HG03064 (cell line): ENCODE measurements at regions not wholly inside any gene's neighbourhood (a gene's known extent, or its start where the extent isn't known, plus 50 kb on each side); places are given as distances from the start of the nearest gene placed in this dataset.

ENCODE experiments used
- ATAC-seq: cut with Tn5 transposase; IDR thresholded peaks from one replicate; pipeline ENCODE4 v1.9.1; 2021; ENCODE audit warnings: low read depth; ENCODE audit not compliant: unreplicated experiment

DNA sequence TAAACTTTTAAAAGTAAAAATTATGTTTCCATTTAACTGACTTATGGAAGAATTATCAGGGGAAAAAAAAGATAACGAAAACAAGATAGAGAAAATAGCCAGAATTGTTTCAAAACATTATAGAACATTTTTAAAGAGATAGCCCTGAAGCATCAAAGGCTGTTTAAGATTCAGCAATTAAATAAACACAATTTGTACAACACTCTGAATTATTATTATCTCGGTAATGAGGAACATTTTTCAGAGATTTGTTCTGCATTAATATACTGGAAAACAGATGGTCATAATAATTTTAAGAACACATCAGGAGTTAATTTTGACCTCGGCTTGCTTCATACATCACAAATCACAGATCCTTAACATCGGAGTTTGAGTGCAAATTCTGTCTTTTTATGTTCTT, 643.8 kb downstream of the SORCS1 start:
- no peak for ATAC-seq

DNA sequence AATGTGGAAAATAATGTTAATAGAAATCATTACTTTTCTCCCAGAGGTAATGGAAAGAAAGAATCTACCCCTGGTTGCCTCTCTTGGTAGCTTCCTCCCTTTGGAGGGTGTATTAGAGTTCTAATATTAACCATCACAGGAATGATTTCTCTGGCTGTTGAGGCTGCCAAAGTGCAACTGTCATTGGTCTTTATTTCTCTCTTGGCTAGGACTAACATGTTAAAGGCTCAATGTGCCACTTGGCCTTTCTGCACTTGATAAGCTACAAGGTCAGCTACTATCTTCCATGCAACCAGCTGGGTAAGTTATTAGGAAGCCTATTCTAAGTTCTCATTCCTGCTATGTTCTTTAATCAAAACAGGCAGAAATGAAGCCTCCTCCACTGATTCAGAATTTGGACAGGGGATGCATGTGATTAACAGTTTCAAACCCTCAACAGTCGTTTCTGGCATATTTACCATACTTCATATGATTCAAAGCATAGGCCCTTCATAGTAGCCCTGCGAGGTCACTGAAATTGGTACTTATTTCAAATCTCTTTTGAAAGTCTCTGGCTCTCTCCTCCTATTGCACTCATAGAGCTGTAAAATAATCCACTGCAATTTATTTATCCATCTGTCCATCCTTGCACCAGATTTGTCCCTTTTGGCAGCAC, 645.0 kb downstream of the SORCS1 start:
- no peak for ATAC-seq

DNA sequence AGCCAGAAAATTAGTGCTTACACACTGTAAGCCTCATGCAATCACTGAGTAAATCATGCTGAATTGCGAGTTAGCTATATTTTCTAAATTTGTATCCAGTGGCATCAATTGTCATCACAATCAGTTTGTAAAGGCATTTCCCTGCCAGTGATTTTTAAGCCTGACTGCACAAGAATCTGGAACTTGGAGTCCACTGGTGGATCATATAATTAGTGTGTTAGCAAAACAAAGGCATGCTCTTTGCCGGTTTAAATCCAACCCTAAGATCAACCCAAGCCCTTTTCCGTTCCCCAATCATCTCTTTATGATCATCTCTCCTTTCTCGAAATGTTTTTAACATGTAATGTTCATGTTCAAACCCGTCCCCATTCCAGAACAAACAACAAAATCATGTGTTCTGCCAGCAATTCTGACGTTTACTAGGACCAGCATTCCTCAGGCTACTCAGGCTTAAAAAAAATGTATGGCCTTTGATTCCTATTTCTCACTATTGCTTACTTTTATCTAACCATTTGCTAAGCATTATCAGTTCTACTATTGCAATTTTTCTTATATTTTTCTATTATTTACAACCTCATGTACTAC, 649.2 kb downstream of the SORCS1 start:
- ATAC-seq: no peak

DNA sequence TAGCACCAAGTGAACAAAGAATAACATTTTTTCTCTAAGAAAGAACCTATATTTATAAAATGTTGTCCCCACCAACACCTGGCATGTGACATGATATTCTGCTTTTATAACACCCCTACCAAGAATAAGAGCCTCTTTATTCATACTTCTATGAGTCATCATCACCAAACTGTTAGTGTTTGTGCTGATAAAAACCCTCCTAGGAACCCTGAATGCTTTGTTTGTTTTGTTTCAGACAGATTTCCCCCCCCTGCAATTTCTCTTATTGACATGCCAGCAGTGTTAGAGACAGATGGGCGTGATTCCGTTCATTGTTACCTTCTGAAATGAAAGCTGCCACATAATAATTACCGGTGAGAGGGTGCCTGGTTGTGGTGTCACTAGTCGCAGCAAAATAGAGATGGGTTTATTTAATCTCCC, 651.1 kb downstream of the SORCS1 start:
- no peak for ATAC-seq

DNA sequence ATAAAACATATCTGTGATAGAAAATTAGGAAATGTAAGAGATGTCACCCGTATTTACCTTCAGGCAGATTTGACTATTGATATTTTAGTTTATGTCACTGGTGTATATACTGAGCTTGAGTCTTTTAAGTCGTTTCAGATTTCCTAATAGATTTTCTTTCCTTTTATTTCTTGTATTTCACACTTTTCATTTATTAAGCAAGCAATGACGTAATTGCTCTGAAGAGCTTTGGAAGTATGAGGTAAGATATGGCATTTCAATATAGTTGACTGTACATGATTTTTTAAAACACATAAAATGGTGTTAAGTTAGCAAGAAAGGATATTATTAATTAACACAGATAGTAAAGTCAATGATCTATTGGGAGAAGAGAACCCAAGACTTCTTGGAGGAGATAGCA, 652.6 kb downstream of the SORCS1 start:
- no peak for ATAC-seq

DNA sequence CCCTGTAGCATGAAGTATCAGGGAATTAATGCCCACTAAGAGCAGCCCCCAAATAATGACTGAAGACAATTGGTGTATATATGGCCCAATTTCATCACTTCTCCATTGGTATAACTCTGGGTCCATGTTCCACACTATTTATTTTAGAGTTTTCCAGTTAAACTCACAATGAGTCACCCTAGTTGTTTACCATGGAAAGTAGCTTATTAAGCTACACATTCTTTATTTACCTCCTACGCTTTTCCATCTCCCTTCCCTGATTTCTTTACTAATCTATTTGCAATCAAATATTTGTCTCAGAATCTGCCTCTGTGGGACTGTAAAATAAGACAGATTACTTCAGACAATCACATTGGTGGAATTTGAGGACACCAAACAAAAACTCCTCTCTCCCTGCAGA, 655.6 kb downstream of the SORCS1 start:
- ATAC-seq: no peak

DNA sequence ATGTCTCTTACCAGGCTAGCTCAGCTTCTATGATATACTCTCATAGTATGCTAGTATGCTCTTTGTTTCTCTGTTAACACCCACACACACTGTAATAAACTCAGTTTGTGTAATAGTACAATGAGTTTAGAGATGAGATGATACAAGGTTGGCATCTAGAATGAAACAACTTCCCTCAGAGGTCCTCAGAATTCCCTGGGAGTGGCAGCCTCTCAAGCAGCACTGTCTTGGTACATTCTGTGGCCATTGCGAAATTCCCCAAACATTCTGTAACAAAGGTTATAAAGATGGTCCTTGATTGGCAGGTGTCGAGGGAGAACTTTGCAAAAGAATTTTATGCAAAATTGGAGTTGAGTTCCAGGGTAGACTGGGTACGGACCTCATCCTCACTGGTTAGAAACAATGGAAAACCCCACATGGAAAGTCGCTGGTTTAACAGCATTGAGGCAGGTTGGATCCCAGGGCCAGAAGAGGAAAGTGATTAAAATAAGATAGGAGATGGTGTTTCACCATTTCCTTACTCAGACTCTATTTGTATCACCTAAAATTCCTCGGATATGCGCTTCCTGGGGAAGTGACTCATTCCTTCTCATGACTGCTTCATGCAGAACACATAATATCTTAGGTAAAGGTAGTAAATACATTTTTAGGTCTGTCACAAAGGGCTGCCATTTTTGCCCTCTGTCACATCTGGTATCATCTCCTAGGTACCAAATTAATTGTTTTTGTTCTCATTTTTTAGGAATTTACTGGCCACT, 657.8 kb downstream of the SORCS1 start:
- no peak for ATAC-seq

DNA sequence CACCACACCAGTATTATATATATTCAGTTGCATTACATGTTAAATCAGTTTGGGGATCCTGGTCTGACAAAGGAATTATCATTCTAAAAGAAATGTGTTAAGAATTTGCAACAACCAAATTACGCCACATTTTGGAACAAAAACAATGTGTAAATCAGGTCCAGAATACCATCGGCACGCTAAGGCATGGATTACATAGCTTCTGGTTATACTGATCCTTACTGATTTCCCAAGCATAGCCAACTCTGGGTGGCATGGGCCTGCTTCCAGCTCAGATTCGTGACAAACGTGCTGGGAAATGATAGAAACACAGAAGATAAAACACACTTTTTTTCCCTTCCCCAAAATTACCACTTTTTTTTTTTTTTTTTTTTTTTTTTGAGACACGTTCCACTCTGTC, 660.0 kb downstream of the SORCS1 start:
- ATAC-seq: no peak

DNA sequence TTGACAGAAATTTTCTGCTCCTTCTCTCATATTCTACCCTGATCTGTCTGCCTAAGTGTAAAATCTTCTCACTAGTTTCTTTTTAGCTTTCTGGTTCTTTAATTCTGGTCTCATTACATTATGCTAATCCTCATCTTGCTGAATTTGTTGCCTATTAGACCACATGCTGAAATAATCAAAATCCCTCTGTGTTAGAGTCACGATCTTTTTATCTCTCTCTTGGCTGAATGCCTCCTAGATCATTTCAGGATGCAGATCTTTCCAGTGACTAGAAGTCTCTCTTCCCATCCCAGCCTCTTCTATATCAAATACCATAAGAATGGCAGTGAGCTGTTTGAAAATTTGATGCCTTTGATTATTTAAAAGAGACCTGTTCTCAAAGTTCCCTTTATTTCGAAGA, 661.9 kb downstream of the SORCS1 start:
- no peak for ATAC-seq

DNA sequence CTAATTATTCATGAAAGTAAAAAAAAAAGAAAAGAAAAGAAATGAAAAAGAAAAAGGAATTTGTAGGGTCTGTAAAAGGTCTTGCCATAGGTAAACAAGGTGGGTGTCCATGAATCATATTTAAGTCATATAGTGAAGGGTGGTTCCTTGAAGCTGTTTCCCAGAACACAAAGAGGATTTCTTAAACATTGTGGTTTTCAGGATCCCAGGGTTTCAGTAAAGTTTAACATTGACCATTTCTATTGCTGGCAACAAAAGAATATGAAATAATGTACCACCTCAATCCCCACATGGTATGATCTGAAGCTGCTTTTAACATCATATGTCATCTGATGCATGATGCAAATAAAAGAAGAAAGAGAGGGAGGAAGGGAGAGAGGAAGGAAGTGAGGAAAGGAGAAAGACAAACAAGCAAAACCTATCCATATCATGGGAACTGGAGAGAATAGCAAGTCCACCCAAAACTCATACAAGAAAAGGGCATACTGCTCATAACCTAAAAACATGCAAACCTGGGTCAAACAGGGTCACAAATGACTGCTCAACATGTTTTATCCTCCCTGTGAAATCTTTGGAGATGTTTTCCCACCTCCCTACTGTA, 663.5 kb downstream of the SORCS1 start:
- ATAC-seq: no peak

DNA sequence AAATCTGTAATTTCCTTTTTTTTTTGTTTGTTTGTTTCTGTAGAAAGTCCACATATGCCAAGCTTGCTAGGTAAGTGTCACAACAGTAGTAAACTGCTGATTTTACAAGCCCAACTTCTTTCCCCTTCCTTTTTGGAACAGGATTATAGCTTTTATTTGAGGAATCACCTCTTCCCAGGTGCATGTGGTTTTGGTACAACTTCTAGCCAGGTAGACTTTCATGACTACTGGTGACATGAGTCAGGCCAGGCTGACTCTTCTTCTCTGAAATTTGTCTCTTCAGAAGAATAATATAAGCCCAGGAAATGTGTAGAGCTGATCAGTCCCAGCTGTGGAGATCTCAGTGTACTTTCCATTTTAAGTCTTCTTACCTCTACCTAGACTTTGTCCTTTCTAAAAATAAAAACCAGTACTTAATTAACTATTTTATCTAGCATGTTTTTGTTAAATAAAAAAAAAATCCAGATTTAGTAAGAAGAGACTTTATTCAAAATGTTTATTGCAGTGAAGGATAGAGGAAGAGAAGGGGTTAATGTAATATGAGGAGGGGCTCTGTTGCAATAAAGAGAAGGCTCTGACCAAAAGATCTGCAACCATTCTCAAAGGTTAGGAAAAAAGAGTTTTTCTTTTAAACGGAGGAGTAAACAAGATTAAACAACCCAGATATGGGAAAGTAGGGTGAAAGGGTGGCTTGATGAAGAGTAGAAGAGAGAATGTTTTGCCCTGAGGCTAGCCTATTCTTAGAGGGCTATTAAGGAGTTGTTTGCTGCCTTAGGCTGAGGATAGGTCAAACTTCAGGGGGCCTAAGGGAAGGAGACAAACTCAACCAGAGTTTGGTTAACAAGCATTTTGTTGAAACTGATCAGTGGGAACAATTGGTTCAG, 664.2 kb downstream of the SORCS1 start:
- ATAC-seq: no peak

DNA sequence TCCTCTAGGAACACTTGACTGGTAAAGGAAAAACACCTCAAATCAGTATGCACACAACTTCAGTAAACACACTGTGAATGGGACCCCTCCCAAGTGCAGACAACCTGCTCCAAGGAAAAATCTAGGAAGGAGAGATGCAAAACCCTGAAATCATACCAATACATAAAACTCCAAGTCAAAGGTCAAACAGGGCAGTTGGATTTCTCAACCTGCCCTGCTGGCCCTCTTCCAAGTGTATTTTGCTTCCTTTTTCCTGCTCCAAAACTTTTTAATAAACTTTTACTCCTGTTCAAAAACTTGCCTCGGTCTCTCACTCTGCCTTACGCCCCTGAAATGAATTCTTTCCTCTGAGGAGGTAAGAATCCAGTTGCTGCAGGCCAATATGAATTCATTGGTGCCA, 665.1 kb downstream of the SORCS1 start:
- no peak for ATAC-seq

DNA sequence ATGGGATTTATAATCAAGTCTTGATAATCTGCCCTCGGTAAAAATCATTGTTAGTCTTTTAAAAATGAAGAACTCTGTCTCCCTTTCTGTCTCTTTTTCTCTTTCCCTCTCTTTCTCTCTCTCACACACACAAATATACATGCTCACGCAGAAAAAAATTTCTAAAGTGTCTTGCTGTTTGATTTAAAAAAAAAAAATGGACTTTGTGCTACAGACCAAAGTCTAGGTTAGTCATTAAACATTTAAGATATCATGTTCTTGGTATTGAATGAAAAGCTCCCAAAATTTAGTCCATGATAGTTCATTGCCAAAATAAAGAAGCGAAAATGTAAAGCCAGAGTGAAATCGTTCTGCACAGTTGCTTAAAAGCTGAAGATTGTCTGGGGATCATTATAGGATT, 665.8 kb downstream of the SORCS1 start:
- ATAC-seq: no peak

DNA sequence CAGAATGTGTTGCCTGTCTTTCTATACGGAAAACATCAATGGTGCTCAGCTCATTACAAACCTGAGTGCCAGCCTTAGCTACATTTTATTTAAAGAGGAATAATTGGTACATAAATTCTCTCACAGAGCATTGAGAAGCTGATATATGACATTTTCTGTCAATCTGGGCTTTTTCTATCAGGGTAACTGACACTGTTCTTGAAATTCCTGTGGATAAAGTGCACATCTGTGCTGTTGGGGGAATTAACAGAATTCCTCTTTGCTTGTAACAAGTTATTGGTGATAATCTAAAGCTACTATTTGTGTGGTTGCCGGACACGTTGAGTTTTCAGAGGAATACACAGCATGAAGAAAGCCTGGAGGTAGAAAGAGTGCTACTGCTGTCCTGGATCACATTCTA, 668.6 kb downstream of the SORCS1 start:
- no peak for ATAC-seq

DNA sequence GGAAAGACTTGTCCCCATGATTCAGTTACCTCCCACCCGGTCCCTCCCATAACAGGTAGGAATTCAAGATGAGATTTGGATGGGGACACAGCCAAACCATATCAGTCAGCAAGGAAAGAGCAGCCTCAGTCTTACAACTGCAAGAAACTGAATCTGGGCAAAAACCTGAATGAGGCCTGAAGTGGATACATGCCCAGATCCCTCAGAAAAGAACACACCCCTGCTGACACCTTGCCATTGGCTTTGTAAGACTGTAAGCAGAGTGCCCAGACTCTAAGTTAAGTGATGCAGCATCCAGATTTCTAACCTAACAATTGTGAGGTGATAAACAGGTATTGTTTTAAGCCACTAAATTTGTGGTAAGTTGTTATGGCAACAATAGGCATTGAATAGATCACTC, 670.8 kb downstream of the SORCS1 start:
- no peak for ATAC-seq

DNA sequence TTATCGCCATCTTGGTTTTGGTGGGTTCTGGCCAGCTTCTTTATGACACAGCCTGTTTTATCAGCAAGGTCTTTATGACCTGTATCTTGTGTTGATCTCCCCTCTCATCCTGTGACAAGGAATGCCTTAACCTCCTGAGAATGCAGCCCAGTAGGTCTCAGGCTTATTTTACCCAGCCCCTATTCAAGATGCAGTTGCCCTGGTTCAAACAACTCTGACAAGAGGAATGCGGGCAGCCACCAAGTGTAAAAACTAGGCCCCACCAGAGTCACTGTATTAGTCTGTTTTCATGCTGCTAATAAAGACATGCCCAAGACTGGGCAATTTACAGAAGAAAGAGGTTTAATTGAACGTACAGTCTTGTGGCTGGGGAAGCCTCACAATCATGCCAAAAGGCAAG, 671.3 kb downstream of the SORCS1 start:
- ATAC-seq: no peak

DNA sequence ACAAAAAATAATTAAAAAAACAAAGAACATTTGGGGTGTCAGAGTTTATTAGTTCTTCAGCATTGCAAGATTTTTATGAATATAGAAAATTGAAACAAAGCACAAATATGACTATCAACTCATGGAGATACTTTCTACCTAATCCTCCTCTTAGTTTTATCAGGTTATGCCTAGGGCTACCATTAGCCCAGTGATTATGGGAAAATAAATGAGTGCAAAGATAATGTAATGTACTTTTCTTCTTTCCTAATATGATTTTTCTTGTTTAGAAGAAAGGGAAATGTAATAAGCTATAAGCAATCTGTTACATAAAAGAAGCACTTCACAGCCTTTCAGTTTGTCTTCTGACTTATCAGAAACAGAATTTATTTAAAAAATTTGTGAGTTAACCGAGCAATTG, 676.8 kb downstream of the SORCS1 start:
- ATAC-seq: no peak

DNA sequence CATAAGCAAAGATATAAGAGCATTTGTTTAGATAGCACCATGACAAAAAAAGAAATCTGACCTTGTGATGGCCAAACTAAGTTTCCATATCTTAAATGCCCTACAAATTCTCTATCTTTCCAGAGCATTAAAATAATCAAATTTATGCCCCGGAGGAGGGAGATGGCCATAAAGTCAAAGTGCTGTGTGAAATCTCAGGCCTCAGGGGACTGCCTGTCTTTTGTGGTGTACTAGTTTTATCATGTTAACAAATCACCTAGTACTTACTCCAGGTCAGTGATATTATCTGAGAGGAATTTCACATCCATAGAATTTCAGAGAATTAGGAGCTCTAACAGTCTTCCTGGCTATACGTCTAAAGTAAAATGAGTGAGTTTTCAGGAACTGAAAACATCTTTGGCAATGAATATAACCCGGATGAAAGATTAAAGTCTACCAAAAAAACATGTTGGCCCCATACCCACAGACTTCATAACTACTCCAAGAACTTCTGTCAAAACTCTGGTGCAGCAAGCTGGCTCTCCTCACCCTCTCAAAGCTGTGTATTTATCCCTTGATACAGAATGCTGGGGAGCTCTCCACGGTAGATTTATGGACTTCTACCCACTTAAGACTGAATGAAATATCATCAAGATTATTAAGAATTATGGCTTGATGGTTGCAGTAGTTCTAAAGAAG, 682.8 kb downstream of the SORCS1 start:
- ATAC-seq: no peak

DNA sequence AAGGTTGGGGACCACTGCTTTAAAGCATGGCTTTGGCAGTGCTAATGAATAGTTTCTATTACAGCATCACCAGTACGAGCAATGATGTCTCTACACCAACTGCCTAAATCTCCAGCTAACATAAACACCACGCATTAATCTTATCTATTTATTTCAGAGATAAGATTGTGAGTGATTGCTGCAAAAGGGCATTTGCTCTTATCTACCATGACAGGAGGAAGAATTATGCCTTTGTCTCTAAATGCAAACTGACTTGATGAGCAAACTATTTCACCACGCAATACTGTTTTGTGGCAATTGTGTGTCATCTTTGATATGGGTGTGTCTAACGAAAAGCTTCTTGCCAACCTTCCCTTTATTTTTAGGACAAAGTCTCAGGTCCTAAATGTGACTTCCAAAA, 684.9 kb downstream of the SORCS1 start:
- ATAC-seq: no peak

DNA sequence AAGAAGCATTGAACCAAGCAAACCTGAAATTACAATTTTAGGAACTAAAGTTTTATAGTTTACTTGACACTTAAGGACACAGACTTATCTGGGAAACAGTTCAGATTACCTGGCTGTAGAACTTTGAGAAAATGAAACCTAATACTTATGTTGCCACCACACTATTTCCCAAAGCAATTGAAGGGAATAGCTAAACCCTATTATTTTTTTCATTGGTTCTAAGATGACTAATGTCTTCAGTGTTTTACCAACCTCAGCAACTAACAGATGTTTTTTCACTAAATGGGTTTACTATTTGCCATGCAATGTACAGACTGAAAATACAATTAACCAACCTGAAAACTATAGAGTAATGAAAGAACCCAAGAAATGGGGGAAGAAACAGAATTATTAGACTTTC, 689.6 kb downstream of the SORCS1 start:
- no peak for ATAC-seq
